GM12875 (cell line): ENCODE measurements at regions not wholly inside any gene's neighbourhood (a gene's known extent, or its start where the extent isn't known, plus 50 kb on each side); places are given as distances from the start of the nearest gene placed in this dataset.
A peak's percentile ranks its signal among the peaks of the same experiment; 100 is the strongest.
"Not testable (repeated sequence)": the region's sequence is repeated elsewhere in the genome, so short reads cannot be mapped to it uniquely, and the experiment has no call there.

Experiments
- H3K4me3 ChIP-seq: one replicate; pipeline ENCODE4 v1.5.1; 2011; ENCODE audit warnings: low read depth, low read length, control low read depth
- TF ChIP-seq, protein P1 (sequence below): IDR thresholded peaks from 2 replicates; pipeline ENCODE4 v1.5.1; 2011; ENCODE audit warnings: low read depth, mild to moderate bottlenecking, control low read depth, inconsistent platforms, low read length, moderate library complexity, borderline replicate concordance; ENCODE audit not compliant: insufficient read depth

- TF ChIP-seq, protein P1, sequence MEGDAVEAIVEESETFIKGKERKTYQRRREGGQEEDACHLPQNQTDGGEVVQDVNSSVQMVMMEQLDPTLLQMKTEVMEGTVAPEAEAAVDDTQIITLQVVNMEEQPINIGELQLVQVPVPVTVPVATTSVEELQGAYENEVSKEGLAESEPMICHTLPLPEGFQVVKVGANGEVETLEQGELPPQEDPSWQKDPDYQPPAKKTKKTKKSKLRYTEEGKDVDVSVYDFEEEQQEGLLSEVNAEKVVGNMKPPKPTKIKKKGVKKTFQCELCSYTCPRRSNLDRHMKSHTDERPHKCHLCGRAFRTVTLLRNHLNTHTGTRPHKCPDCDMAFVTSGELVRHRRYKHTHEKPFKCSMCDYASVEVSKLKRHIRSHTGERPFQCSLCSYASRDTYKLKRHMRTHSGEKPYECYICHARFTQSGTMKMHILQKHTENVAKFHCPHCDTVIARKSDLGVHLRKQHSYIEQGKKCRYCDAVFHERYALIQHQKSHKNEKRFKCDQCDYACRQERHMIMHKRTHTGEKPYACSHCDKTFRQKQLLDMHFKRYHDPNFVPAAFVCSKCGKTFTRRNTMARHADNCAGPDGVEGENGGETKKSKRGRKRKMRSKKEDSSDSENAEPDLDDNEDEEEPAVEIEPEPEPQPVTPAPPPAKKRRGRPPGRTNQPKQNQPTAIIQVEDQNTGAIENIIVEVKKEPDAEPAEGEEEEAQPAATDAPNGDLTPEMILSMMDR: no peak
- no peak overlapping the region for H3K4me3 ChIP-seq
Measured at GRCh38 chr1:181930187-181930586, 131.3 kb downstream of the ZNF648 start.

DNA sequence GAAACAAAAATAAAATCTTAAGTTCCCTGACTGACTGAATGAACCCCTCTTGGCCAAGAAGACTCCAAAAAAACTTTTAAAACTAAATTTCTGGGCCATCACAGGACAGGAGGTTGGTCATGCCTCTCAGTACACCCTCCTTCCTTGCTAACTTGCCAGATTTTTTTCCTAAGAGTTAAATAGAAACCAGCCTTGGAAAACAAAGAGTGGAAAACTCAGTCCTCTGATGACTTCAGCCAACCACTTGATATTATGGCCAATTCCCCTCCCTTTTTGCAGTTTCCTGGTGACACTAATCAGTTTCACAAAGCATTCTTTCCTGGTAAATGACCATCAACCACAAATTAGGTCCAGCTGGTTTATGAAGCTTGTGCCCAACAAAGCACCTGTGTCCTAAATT is 134.8 kb downstream of the ZNF648 start:
- H3K4me3 ChIP-seq: no peak overlapping the region

DNA sequence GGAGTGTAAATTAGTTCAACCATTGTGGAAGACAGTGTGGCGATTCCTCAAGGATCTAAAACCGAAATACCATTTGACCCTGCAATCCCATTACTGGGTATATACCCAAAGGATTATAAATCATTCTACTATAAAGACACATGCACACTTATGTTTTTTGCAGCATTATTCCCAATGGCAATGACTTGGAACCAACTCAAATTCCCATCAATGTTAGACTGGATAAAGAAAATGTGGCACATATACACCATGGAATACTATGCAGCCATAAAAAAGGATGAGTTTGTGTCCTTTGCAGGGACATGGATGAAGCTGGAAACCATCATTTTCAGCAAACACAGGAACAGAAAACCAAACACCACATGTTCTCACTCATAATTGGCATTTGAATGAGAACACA is 137.5 kb downstream of the ZNF648 start:
- not testable (repeated sequence) for H3K4me3 ChIP-seq

More for the DNA sequence above, 134.8 kb downstream of the ZNF648 start:
- TF ChIP-seq, protein P1: no peak

GRCh38 chr1:181919542-181919941 is 142.0 kb downstream of the ZNF648 start:
- TF ChIP-seq, protein P1: peak; percentile 20; the same call in 1 of the 2 replicates

GRCh38 chr1:181918880-181919525 is 142.5 kb downstream of the ZNF648 start:
- TF ChIP-seq, protein P1: no peak
- H3K4me3 ChIP-seq: no peak overlapping the region

More at GRCh38 chr1:181919542-181919941, 142.0 kb downstream of the ZNF648 start:
- no peak overlapping the region for H3K4me3 ChIP-seq

DNA sequence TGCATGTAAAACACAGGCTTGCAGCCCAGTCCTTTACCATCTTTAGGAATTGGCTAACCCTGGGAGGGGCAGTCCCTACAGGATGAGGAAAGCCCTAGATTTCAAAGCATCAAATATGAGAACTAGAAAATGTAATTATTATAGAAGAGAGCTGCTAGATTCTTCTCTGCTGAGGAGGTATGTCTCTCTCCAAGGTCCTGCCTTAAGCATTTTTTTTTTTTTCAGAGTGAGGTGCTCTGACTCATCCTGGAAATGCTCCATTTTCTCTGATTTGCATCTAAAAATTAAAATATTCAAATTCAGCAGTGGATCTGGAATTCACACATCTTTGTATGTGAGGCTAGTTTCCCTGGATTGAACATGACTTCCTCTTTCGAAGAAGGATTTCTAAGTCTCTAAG is 149.8 kb downstream of the ZNF648 start:
- TF ChIP-seq, protein P1: no peak
- H3K4me3 ChIP-seq: no peak overlapping the region

DNA sequence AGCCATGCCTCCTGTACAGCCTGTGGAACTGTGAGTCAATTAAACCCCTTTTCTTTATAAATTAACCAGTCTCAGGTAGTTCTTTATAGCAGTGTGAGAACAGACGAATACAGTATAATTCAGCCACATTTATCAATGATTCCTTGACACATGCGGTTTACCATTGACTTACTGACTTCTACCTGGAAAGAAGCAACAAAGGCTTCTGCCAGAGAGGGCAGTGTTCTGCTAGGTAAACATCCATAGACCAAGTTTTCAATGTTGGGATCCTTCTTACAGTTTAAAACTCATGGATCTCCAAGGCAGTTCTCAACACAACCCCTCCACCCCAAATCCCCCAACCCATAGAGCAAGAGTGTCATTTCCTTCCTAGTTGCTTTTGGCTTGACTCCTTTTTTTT is 150.6 kb downstream of the ZNF648 start:
- TF ChIP-seq, protein P1: no peak
- no peak overlapping the region for H3K4me3 ChIP-seq
